ENCODE measurements at regions not wholly inside any gene's neighbourhood (a gene's known extent, or its start where the extent isn't known, plus 50 kb on each side); places are given as distances from the start of the nearest gene placed in this dataset.

DNA sequence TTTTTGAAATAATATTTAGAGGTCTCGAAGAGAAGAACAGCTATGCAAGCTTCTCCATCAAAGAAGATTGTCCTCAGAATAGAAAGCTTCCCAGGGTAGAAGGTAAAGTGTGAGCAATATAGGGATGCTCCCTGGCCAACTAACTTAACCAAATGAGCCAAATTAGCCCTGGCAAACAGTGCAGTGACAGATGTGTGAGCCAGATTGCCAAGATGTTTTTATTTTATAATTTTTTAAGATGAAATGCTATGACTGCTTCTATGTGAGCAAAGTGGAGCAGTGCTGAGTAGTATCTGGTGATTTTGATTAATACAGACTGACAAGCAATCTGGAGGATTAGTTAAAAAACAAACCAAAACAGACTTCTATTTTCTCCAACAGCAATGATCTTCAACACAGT is 202.1 kb downstream of the NOVA1 start:
- intact Hi-C loops (cut with DNase I) = no loop called here
- no peak for DNase-seq (ENCODE audit: low spot score)

DNA sequence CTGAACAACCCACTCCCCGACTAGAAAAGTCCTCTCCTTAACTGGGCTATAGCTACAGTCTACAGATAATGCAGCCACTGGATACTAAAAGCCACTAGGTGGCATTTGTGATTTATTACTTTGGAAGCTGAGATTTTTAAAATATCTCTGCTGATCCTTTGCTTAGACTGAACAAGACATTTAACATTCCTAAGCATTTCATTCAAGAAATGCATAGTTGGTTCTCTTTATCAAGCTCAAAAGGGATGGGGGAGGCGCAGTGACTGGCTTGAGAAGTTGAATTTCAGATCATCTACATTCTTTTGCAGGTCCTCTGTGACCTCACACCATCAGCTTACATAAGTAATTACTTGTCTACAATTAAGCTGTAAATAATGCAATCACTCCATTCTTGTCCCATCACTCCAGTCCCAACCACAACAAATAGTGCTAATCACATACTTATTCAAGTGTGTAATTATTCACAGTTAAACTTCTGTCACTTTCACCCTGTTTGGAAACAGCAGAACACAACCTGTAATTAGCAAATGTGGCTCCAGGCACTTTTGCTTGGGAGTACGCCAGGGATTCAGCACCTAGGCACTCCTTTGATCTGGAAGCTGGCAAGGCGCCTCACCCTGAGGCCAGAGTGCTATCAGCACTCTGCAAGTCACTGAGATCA is 203.6 kb downstream of the NOVA1 start:
- DNase-seq (ENCODE audit: low spot score) = no peak
- intact Hi-C loops (cut with DNase I) = no loop called here

DNA sequence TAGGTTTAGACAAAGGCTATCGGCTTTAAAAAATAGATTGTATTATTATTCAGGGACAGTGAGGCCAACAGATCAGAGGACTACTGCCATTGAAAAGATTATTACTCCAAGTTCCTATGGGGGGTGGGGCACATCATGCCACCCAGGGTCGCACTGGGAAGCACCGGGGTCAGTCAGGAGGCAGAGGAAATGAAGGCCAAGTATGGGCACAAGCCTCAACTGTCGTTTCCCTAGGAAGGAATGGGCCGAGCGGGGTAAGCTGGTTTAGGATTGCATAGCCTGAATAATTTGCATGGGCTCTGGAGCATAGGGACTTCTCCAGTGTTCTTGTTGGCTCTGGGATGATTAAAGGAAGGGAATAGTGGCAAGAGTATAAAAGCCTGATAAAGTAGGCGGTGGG is 205.3 kb downstream of the NOVA1 start:
- intact Hi-C loops (cut with DNase I) = no loop called here
- DNase-seq (ENCODE audit: low spot score) = no peak

DNA sequence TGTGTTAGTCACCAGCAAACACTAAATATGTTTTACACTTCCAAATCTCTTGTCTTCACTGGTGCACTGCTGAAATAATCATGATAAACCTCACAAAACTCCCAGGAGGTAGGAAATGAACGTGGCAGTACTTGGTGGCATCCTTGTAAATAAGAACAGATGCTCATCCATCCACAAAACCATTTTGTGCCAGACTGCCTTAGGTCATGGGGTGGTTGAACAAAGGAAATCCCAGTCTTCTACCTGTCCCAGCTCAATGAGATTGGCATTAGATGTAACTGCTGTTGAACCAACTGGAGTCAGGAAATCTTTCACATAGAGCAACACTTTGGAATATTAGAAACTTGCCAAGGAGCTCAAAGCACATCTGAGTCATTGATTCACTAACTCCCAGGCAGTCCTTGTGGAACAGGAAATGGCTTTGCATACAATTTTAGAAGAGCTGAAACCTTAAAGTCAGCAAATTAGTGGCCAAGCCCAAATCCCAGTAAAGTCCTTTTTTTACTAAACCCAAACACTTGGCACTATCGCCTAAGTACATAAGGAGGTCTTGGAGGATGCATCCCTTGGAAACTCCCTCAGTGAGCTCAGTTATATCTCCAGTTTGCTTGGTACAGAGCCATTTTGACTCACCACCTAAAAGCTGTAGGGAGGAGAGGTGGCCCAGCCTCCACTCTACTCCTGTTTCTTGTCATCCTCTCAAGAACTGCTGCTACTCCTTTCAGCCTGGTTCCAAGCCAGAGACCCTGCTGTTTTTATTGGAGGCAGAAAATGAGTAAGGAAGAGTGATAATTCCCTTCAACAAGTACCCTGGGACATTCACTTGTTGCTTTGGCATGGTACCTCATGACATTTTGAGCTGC is 208.0 kb downstream of the NOVA1 start:
- DNase-seq (ENCODE audit: low spot score) = no peak
- intact Hi-C loops (cut with DNase I) = no loop called here

DNA sequence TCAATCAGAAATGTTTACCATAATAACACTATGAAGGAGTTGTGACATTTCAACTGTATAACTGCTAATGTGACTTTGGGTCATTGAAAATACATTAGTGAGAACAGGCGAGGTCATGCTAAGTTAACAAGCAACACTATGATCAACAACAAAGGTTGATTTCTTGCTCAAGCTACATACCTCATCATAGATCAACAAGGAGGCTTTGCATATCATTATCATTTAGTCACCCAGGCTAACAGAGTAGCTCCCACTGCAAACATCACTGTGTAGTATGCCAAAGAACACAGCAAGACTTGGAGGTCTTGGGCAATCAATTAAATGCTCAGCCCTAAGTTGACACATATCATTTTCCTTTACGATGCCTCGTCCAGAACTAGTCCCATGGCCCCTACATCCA is 212.5 kb downstream of the NOVA1 start:
- no peak for DNase-seq (ENCODE audit: low spot score)
- intact Hi-C loops (cut with DNase I) = no loop called here

DNA sequence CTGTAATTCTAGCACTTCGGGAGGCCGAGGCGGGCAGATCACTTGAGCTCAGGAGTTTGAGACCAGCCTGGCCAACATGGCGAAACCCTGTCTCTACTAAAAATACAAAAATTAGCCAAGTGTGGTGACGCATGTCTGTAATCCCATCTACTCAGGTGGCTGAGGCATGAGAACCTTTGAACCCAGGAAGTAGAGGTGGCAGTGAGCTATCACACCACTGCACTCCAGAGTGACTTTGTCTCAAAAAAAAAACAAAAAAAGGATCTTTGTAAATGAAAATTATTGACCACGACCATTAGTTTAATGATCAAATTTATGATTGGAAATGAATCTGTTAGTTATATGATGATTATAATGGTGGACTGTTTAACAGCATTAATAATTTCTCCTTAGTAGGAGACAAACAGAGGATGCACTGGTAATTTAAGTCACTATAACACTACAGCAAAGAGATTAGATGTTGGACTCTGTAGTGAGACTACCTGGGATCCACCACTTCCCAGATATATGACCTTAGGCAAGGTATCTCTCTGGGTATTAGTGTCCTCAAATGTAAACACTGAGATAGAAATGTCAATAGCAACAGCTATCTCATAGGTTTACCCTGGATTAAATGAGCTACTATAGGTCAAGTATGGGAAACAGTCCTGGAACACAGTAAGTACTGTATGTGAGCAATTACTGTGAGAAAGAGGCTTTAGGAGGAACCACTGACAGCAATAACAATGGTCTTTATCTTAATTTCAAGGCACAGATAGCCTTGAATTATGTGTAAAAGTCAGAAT is 214.7 kb downstream of the NOVA1 start:
- DNase-seq (ENCODE audit: low spot score) = no peak
- intact Hi-C loops (cut with DNase I) = no loop called here

DNA sequence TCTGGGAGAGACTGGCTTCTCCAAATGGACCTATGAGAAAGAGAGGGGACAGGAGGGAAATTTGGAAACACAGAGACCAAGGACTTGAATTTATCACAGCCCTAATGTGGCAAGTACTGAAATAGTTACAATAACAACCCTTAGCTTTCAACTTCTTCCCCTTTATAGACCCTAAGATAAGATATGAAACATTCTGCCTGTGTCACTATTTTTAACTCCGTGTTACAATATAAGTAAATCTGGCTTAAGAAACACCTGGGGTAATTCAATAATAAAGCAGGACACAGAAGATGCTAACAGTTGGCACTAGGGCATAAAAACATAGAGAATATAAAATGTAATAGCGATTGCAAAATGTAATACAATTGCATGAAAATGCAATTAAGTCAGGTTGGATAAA is 216.4 kb downstream of the NOVA1 start:
- intact Hi-C loops (cut with DNase I) = no loop called here

DNA sequence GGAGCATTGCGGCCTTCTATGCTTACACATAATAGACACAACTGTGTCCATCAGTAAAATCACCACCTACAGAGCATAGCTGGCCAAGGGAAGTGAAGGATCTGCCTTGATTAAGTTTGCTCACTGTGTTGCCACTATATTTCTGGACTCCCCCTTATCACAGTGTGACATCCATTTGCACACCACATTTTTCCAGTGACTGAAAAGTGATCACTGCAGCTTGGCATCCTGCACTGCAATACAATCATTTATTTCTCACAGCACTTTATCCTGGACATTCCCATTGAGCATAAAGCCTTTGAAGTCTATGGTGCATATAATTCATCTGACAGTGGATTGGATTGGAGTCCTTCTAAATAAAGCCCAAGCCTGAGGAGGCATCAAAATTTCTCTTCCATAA is 217.2 kb downstream of the NOVA1 start:
- DNase-seq (ENCODE audit: low spot score) = no peak
- intact Hi-C loops (cut with DNase I) = no loop called here

More for the DNA sequence above, 216.4 kb downstream of the NOVA1 start:
- no peak for DNase-seq (ENCODE audit: low spot score)

DNA sequence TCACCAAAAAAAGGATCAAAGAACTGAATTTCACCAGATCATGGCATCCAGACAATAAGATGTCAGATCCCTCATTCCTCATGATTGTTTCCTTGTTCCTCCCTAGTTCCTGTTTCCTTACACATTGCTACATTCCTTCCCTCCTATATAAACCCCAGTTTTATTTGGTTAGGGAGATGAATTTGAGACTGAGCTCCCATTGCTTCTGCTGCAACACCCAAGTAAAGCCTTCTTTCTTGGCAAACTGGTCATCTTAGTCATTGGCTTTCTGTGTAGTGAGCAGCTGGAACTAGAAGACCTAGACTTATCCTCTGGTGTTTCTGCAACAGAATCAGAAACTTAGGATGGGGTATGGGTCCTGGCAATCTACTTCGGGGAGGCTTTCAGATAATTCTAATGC is 217.9 kb downstream of the NOVA1 start:
- DNase-seq (ENCODE audit: low spot score) = no peak
- intact Hi-C loops (cut with DNase I) = no loop called here

DNA sequence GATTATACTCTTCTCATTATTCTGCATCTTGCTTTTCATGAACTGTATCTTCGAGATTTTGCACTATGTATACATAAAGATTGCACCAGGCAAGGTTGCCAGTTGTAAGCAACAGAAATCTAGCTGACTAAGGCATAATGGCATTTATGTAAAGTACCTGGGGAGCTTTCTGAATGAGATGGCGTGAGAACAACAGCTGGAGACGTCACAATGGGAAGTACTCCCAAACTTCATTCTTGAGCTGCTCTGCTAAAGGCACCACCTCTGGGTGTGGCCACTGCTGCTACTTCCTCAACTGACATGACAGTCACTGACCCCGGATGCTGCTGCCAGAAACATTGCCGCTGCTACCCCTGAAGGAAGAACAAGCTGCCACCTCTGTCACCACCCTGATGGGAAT is 220.7 kb downstream of the NOVA1 start:
- intact Hi-C loops (cut with DNase I) = no loop called here

DNA sequence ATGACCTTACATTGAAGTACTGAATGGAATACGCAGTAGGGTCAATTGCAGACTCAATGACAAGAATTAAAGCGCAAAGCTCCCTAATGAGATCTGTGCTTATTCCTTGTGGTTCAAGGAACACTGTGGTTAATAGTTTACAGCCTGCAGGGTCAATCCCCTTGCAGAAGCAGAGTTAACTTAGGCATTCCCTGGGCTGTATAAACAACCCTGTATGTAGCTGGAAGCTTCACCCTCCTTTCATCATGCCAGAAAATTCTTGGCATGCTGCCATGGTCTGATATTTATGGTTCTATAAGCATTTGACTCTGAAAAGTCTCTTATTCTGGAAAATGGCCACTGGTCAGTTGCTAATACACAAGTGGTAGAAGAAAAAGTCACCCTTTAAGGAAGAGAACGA is 227.7 kb downstream of the NOVA1 start:
- intact Hi-C loops (cut with DNase I) = no loop called here

More for the DNA sequence above, 220.7 kb downstream of the NOVA1 start:
- no peak for DNase-seq (ENCODE audit: low spot score)

DNA sequence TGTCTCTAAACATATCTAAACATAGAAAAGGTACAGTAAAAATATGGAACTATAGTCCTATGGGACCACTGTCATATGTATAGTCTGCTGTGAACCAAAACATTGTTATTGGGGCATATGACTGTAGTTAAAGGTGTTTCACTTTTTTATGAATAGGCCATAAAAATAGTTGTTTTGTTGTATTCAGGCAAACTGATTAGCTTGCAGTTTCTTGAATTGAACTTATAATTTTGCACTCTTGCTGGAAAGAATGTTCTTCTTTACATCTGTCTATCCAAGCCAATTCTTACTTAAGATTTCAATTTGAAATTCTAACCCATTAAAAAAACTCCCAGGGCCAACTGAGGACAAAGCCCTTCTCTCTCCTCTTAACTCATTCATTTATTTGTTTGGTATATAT is 234.1 kb downstream of the NOVA1 start:
- intact Hi-C loops (cut with DNase I) = no loop called here
- no peak for DNase-seq (ENCODE audit: low spot score)

More for the DNA sequence above, 227.7 kb downstream of the NOVA1 start:
- DNase-seq (ENCODE audit: low spot score) = no peak

DNA sequence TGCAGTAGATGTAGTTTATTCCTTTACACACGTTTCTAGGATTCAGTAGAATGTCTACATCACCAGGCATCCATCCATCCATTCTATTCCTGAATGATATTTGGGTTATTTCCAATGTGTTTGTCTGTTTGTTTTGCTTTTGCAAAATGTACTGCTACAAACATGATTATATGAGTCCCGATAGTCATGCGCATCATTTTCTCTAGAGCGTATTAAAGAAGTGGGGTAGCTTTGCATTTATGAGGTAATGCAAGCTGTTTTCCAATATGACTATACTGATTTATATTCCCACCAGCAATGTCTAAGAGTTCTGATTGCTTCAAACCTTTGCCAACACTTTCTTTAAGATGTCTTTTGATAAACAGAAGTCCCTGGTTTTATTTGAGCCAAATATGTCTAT is 253.2 kb downstream of the NOVA1 start:
- intact Hi-C loops (cut with DNase I) = no loop called here
- DNase-seq (ENCODE audit: low spot score) = no peak

DNA sequence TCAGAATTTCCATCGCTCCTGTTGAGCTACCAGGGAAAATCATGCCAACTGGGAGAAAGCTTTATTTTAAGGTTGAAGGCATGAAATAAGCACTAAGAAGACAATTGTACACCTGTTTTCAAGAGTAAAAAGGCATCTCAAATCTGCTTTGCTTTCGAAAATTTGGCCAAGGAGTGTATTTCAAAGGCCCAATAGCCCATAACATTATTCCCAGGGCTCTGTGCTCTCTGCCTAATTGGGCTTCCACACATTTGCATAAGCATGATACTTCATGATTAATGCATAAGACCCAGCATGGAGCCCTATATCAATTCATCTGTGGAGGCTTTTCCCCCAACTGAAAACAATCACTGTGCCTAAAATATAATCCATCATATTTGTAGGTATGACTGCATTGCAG is 258.5 kb downstream of the NOVA1 start:
- no peak for DNase-seq (ENCODE audit: low spot score)
- intact Hi-C loops (cut with DNase I) = no loop called here

DNA sequence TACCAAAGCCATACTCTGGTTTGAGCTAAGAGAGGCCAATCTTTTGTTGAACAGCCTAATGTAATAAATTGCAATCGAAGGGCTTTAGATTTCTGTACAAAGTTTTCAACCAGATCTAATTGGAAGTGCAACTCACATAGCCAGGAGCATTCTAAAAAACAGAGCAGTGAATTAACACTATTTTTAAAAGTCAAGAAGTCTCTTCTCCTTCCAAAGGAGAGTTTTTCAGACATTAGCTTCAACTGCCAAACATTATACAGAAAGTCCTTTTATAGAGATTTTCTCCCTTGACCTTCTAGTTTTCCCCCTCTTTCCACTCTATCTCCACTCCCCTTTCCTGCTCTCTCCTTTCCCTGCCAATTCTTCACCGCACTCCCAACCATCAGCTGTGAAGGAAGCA is 259.6 kb downstream of the NOVA1 start:
- DNase-seq (ENCODE audit: low spot score) = no peak
- intact Hi-C loops (cut with DNase I) = no loop called here

DNA sequence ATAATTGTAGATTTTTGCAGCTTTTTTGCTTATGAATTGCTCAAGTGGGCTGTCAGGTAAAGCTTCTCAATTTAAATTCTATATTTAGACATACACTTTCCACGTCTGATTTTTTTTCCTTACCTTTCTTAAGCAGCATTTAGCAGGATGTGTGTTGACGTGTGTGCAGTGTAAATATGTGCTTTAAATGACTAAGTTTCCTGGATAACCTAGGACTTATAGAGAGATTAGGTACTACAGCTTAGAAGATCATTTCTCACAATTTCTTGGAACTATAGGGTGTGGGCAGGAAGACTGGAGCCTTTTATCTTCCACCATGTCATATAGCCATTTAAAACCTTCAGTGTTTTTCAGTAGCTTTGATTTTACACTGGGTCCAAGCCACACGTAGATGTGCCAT is 263.5 kb downstream of the NOVA1 start:
- intact Hi-C loops (cut with DNase I) = no loop called here
- DNase-seq (ENCODE audit: low spot score) = no peak

DNA sequence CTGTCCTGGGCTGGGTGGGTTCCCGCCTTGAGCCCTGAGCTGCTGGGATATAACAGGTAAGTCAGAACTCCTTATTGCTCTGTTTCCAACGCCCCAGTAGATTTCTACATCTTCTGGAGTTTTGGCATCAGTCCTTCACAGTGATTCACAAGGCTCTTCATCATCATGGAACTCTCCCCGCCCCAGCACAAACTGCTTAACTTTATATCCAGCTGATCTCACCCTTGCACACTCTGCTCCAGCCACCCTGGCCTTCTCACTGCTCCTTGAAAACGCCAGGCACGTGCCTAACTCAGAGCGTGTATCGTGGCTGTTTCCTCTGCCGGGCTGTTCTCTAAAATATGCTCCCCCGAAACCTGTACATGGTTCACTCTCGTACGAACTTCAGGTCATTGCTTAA is 264.9 kb downstream of the NOVA1 start:
- intact Hi-C loops (cut with DNase I) = no loop called here
- peak; percentile 79 for DNase-seq (ENCODE audit: low spot score)

DNA sequence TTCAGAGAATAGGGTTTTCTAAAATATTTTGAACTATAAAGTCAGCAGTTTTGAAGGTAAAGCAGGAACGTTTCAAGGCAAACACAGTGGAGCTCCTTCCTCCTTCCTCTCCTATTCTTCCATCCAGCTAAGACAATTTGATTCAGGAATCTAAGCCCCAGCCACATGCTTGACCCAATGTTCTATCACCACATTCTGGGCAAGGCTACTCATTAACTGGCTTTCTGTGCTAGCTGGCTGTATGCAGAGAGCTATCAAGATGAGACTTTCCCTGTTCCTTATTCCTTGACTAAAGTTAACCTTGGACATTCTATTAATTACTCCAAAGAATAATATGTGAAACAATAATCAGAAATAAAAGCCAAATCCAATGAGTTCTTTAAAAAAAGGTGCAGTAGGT is 266.9 kb downstream of the NOVA1 start:
- DNase-seq (ENCODE audit: low spot score) = no peak
- intact Hi-C loops (cut with DNase I) = no loop called here

DNA sequence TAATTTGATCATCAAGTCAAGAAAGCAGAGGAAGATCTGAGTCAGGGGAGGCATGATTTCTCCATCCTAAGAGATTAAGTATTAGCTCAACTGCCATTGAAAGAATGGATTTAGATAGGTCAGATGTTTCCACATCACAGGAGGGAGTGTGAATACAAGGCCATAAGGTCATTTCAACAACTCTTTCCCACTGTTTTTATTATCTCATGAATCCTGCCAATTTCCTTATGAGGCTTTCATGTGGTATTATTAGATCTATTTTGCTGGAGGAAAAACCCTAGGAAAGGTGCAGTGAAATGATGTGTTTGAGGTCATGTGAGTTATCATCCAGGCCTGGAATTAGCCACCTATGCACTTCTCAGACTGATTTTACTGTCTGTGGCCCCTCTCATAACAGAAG is 269.0 kb downstream of the NOVA1 start:
- DNase-seq (ENCODE audit: low spot score) = no peak
- intact Hi-C loops (cut with DNase I) = no loop called here

DNA sequence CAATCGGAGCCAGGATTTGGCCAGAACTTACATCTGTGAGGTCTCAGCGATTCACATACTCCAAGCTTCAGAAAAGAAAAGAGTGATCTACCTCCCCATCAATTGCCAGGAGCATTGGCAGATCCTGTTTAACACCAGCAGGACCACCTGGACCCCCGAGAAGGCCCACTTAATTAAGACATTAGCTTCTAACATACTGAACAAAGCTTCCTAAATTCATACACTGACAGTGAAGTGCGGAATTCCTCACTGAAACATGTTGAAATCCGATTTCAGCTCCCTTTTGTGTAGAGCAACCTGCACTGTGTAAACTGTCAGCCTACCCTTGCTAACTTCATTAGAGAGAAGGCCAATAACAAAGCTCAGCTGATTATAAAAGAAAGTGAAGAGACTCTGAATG is 274.0 kb downstream of the NOVA1 start:
- DNase-seq (ENCODE audit: low spot score) = no peak
- intact Hi-C loops (cut with DNase I) = no loop called here

All from posterior vena cava (tissue), 2 donors.